GM19324 (cell line): ENCODE measurements at regions not wholly inside any gene's neighbourhood (a gene's known extent, or its start where the extent isn't known, plus 50 kb on each side); places are given as distances from the start of the nearest gene placed in this dataset.
"Not testable (repeated sequence)": the region's sequence is repeated elsewhere in the genome, so short reads cannot be mapped to it uniquely, and the experiment has no call there.

ENCODE experiments used
- ATAC-seq: cut with Tn5 transposase; IDR thresholded peaks from one replicate; pipeline ENCODE4 v1.9.1; 2021; ENCODE audit warnings: mild to moderate bottlenecking, moderate library complexity; ENCODE audit not compliant: unreplicated experiment, low FRiP score

DNA sequence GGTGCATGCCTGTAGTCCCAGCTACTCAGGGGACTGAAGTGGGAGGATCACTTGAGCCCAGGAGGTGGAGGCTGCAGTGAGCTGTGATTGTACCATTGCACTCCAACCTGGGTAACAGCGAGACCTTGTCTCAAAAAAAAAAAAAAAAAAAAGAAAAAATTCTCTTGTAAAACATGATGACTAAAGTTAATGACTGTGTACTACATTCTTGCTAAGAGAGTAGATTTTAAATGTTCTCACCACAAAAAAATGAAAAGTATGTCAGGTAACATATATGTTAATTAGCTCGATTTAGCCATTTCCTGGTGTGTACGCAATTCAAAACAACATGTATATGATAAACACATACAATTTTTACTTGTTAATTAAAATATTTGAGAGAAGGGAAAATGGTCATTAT is 480.7 kb upstream of the RGS6 start:
- no peak for ATAC-seq

DNA sequence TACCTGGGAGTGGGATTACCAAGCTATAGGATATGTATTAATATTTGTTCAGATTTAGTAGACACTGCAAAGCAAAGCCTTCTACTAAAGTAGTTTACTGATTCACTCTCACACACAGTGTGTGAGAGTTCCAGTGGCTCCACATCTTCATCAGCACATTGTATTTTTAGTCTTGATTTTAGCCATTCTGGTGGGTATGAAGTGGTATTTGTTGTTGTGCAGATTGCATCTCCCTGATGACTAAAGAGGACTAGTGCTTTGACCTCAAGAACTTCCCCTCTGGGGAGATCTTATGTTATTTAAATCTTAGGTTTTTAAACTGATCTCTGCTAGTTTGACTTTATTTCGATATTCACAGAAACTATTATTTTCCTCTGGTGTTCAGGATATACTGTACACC is 479.7 kb upstream of the RGS6 start:
- ATAC-seq: no peak

DNA sequence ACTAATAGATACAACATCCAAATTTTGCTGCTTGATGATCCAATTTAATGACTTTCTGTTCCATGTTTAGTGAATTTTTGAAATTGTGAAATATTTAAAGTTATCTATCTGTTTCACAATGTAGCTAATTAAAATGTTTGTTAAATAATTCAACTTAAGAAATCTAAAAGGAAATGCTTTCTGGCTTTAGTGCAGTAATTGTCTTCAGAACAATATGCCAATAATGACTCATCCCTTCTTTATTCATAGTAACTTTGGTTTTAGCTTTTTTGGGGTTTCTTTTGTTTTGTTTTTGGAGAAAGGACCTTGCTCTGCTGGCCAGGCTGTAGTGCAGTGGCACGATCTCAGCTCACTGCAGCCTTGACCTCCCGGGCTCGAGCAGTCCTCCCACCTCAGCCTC is 479.2 kb upstream of the RGS6 start:
- no peak for ATAC-seq

DNA sequence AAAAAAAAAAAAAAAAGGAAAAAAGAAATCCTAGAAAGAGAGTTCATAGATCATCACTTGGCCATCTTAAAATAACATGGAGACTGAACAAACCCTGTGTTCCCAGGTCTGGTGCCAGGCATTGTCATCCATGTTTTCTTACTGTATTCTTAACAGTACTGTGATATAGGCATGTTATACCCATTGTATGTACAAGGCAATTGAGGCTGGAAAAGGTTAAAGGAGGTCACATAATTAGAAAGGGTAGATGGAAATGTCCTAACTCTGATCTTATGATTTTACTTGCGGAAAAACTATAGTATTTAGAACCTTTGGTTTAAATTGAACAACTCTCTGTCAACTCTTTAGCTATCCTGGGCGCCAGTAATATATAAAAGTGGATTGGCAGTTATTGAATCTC is 478.2 kb upstream of the RGS6 start:
- no peak for ATAC-seq

DNA sequence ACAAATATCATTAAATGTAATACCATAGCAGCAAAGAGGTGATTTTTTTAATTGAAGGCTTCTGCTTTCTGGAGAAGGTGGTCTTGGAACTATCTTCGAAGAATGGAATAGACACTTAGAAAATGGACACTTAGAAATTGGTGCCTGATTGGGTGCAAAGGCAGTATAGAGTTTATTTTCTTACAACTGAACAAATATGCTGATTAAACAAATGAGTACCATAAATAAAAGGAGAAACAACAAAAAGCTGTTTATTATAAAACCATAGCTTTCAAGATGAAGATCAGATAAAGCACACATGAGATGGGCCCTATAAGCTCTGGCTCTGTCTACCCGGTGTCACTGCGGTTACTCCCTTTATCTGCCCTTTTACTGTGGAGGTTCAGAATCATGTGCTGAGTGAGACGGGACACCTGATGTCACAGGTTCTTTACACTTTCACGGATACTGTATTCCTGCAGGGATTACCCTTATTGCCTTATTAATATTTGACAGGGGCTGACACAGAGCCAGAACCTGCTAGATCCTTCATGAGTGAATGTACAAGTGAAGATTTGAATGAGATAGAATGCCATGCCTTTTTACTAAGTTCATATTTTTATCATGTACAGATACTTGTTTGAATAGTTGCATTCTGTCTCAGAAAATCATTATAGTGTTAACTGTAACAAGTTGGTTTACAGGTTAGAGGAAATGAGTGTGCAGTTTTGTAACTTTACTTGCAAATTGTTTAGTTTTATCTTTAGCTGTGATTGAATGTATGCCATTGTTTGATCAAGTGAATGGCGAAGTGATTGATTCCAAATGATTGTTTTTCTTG is 477.5 kb upstream of the RGS6 start:
- ATAC-seq: no peak

DNA sequence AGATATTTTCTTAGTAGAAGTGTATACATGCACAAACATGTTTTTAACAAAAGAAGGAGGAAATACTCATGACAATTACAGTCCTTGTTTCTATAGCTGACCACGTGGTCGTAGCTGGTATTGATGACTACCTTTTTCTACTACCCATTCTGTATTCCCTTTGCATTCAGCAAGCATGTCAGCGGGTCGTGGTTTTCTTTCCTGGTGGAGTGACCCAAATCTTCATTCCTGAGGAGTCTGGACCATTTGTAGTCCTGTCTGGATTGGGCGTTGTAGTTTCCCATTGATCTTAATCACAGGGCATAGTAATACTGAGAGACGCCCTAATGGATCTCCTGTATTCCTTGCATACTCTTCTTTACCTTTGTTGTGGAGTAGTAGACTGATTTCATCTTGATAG is 472.1 kb upstream of the RGS6 start:
- no peak for ATAC-seq

DNA sequence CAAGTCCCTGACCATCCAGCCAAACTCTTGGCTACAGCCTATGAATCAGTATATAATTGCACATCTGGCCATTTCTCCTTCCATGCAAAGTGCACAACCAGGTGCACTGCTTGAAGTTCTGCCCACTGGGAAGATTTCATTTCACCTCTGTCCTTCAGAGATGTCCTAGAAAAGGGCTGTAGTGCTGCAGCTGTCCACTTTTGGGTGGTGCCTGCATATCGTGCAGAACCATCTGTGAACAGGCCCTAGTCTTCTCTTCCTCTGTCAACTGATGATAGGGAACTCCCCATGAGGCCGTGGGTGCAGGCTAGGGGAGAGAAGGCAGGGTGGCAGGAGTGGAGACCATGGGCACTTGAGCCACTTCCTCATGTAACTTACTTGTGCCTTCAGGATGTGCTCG is 470.6 kb upstream of the RGS6 start:
- ATAC-seq: not testable (repeated sequence)

DNA sequence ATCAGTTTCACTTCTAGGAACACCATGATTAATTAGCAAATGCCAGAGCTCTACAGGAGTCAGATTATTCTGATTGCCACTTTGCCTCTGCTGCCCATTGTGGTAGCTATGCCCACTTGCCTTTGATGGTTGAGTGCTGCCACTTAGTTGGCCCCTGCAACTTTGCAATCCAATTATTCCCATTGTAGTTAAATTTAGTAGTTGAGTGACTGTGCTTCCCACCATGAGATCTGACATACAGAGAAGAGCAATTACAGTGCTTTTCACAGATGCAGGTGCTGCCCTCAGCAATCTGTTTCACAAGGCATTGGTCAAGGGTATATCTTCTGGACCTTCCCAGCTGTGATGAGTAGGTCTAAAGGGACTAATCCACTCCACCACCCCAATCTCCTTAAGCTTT is 468.4 kb upstream of the RGS6 start:
- no peak for ATAC-seq

DNA sequence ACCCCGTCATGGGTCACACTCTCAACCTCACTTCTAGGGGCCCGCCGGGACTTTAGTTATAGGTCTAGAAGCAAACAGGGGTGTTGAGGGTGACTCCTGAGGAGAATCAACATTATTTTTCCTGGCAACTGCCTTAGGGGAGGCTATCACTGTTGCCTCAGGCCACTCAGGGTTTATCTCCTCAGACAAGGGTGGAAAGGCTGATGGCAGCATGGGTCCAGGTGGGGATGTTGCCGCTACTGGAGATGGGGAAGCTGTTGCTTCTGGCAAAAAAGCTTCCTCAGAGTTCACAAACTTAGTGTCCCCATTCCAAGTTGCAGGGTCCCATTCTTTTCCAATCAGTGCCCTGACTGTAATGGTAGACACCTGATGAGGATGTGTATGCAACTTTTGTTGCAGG is 467.4 kb upstream of the RGS6 start:
- ATAC-seq: no peak

DNA sequence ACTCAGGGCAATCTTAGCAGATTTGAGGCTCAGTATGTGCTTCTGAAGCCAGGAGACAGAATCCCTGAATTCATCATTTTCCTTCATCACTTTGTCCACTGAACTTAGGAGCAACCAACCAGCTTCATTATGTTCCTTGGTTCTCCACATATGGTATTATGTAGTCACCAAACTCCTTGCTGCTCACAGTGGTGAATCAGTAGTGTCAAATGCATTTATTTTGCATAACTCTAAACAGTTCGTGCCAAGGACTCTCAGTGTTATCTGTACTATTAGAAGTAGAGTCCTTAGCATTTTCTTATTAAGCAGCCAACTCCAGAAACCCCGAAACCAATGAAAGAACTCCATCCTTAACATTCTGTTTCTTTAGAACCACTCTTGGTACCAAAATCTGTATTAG is 466.9 kb upstream of the RGS6 start:
- no peak for ATAC-seq

DNA sequence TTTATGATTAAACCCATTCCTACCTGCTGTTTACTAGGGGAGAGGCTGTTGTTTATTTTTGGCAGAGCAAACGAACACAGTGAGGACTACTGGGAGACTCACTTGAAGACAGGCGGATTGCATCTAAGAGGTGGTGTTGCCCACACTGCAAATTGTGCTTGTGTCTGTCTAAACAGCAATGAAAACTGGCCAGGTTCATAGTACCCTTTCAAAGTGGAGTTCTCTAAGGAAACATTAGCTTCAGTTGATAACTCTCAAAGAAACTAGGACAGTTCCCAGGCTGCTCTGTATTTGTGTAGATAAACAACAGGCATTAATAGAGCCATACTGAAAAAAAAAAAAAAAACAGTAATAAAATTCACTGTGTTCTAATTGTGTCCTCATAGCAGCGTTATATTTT is 466.0 kb upstream of the RGS6 start:
- ATAC-seq: no peak

DNA sequence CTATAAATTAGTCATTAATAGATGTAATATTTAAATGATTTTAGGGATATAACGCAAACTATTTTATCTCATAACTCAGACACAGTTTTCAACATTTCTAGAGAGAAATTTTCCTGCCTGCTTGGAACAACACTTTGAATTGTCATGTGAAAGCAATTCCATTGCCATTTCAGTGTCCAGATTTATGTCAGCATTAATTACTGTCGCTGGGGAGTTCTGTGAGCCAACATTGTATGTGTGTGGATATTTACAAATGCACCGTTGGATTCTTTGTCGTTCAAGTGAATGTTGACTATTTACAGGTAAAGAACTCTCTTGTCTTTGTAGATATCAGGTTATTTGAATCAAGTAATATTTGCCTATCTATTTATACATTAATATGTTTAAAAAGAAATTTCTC is 465.3 kb upstream of the RGS6 start:
- ATAC-seq: no peak

DNA sequence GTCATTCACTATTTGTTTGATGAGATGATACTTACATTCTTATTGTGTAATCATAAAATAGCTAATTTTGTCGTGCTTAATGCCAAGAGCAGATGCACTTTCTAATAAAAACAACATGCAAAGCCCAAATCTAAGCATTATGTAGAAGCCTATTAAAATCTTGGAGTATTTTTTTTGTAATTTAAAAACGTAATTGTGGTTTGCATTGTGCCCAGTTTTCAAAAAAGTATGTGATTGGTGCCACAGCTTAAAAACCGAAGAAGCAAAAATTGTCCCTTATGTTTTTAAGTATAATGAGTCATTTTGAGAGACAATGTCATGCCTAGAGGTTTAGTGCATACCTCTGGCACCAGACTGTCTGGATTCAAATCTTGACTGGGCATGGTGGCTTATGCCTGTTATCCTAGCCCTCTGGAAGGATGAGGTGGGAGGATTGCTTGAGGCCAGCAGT is 464.8 kb upstream of the RGS6 start:
- no peak for ATAC-seq

DNA sequence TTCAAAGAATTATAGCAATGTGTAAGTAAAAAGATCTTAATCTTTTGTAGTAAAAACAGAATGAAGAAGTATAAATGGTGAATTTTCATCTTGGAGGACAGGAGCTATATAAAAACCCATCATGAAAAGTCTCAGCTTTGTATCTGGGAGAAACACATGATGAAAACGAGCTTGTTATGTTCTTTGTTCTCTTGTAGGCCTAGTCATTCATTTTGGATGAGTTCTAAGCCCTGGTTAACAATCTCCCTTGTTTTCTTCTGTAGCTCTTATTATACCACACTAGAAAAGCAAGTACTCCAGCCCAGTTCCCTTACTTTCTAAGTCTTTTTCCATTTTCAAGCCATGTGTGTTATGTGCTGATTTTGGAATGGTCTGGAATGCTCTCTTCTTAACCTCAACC is 463.5 kb upstream of the RGS6 start:
- no peak for ATAC-seq

DNA sequence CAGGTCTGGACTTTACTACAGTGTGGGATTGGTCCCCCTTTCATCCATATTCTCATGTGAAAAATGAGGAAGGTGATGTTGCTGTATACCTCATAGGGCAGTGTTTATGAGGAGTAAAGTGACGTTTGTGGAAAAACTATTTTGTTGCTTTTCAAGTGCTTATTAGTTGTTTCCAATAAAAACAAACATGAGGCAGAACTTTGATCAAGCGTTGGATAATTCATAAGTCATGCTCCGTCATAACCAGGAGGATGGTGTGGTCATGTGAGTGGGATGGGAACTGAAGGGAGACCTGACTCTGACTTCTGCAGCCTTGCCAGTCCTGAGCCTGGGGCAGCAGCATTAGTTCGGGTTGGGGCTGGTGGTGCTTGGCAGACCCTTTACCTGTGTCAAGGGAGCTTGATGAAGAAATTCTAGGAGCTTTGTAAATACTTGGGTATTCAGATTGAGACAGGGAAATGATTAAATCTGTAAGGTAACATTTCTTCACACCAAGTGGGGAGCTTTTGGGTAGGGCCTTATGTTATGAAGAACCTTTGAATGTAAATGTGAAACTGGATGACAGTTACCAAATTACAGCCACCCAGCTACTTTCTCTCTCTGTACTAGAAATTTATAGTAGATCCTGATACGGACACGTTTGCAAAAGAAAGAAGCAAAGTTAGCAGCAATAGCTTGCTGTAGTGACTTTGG is 462.4 kb upstream of the RGS6 start:
- no peak for ATAC-seq

DNA sequence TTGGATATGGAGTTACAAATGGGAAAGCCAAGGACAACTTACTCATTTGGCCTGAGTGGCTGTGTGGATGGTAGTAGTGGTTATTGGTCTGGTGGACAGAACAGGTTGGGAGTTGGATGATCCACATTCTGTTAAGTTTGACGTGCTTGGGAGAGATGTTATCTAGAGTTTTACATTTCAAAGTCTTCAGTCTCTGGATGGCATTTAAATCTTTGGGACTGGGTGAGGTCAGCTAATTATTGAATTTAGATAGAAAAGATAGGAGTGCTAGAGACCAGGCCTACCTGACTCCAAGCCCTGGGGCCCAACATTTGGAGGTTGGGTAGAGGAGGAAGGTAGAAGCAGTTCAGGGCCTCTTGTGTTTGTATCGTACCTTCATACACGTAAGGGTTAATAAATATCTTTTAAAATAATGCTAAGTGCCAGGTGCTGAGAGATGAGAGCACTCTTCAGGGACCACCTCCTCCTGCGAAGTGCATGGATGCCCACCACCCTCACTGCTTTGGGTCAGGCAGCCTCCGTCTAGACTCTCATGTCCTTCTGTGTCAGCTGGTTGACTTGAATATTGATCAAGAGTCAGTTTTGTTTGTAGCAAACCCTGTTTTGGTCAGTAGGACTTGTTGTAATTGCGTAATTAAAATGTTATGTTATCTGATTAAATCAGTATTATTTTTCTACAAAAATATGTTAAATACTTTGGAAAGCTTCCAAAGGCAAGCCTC is 460.4 kb upstream of the RGS6 start:
- ATAC-seq: no peak

DNA sequence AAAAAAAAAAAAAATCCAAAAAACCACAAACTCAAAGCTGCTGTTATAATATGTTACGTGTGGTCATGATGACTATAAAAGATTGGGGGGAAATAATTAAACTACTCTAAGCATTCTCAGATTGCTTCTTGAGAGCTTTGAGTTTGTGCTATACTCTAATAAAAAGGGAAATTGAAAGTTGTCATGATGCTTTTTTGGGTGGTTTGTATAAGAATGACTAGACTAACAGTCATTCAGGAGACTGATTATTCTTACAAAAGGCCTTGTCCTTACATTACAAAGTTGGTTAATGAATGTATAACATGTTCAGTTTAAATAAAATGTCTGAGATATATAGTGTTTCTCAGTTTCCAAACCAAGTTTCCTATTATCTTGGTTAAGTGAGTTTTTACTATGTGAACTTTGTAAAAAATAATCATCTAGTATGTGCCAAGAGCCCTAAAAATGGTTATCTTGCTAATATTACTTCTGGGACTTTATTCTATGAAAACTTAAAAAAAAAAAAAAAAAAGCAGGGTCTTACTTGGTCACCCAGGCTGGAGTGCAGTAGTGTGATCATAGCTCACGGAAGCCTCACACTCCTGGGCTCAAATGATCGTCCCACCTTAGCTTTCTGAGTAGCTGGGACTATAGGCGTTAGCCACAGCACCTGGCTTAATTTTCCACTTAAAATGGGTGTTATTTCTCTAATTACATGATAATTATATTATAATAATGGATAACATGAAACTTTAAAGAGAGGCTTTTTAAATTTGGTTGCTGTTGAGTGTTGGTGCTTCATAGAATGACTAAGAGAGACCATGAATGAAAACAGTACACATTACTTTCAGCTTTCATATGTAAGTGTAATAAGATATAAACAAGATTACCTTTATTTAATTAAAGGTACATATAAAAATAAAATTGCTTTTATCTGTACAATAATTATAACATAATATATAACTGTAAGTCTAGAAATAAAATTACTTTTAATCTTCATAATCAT is 459.6 kb upstream of the RGS6 start:
- ATAC-seq: no peak

DNA sequence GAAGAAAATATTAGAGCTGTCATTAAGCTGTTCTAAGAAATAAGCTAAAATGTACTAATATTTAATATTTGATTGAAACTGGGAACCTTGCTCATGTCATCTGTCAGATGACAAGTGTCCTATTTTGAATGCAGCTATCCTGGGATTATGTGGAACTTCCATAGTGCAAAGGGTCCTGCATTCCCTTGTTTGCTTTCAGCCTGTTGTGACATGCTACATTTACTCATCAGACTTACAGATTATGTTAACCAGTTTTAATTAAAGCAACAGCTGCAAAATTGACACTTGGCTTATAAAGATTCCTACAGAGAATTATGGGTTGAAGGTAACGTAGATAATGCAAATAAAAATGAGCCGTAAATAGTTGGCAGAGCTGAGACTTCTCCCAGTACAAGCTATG is 458.4 kb upstream of the RGS6 start:
- no peak for ATAC-seq

DNA sequence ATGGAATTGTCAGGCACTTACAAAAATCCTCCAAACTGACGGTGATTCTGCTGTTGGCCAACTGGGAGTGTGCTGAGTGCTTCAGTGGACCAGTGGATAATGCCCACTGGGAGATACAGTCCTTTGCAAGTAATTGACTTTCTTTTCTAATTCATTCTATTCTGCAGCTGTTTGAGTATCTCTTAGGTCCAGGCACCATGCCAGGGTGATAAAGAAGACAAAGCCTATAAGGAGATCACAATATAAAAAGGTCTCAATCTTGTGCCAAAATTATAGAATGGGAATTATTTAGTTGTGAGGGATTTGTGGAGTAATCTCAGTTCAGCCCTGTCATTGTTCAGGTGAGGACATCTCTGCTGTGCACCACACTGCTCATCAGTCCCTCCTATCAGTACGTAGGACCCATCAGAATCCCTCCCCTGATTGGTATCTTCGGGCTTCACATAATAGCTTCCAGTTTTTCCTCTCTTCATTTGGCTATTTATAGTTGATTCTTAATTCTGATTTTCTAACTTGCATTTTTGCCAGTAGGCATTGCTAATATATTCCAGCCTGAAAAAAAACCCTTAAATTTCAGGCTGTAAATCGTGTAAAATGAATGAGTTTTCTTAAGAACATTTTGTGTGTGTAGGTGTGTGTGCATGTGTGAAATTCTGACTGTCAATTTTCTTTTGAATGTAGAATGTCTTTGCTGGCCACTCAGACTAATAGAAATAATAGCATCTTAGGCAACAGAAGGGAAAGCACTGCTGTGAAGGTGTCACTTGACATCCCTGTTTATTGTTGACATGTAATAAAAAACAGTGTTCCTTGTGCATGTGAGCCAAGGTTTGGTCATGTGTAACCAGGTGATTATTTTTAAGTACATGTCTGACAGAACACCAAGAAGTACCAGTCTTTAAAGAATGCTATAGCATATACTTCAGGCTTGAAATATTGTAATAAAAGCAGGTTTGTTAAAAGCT is 457.6 kb upstream of the RGS6 start:
- ATAC-seq: no peak
